ENCODE measurements at regions not wholly inside any gene's neighbourhood (a gene's known extent, or its start where the extent isn't known, plus 50 kb on each side); places are given as distances from the start of the nearest gene placed in this dataset.

DNA sequence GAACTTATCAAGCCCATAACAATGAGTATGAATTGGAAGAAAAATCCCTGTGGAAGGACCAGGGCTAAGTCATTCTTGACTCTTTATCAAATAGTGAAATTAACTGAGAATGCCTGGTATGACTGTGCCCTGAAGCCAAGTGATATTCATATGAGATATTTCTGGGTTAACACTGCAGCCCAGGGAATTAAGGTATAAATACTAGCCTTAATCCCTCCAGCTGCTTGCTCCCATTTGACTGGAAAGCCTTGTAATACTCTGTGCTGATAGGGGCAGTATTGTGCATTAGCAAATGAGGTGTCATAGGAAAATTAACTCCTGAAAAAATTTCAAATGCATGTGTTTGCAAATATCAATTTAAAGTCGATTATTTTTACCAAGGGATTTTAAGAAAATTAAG, 568.8 kb downstream of the LMO4 start:
- DNase-seq (ENCODE audit: low spot score) = no peak
- TF ChIP-seq, protein P1, sequence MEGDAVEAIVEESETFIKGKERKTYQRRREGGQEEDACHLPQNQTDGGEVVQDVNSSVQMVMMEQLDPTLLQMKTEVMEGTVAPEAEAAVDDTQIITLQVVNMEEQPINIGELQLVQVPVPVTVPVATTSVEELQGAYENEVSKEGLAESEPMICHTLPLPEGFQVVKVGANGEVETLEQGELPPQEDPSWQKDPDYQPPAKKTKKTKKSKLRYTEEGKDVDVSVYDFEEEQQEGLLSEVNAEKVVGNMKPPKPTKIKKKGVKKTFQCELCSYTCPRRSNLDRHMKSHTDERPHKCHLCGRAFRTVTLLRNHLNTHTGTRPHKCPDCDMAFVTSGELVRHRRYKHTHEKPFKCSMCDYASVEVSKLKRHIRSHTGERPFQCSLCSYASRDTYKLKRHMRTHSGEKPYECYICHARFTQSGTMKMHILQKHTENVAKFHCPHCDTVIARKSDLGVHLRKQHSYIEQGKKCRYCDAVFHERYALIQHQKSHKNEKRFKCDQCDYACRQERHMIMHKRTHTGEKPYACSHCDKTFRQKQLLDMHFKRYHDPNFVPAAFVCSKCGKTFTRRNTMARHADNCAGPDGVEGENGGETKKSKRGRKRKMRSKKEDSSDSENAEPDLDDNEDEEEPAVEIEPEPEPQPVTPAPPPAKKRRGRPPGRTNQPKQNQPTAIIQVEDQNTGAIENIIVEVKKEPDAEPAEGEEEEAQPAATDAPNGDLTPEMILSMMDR (IDR thresholded peaks at IDR 0.05; ENCODE audit: borderline replicate concordance, control extremely low read depth, extremely low read depth, insufficient read depth, missing control alignments) = no peak
- in situ Hi-C loops (cut with MboI; ENCODE audit: low sequenced_read_pairs, unreplicated experiment) = no loop called here

DNA sequence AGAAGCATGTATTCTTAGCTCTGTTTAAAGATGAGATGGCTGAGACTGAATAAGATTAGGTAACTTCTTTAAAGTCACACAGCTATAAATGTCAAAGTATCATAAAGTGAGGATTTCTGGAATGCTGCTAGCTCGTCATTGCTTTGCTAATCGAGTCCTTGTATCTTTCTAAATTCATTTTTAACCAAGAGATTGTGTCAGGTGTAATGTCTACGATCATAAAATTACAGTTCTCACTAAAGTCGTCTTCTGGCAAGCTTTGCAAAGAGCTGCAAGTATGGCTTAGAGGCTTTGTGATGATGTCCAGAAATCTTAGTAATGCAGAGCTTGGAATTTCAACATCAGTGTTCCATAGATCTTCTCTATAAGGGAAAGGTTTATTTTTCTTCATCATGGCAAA, 569.8 kb downstream of the LMO4 start:
- in situ Hi-C loops (cut with MboI; ENCODE audit: low sequenced_read_pairs, unreplicated experiment) = no loop called here
- TF ChIP-seq, protein P1 (IDR thresholded peaks at IDR 0.05; ENCODE audit: borderline replicate concordance, control extremely low read depth, extremely low read depth, insufficient read depth, missing control alignments) = no peak
- no peak for DNase-seq (ENCODE audit: low spot score)

DNA sequence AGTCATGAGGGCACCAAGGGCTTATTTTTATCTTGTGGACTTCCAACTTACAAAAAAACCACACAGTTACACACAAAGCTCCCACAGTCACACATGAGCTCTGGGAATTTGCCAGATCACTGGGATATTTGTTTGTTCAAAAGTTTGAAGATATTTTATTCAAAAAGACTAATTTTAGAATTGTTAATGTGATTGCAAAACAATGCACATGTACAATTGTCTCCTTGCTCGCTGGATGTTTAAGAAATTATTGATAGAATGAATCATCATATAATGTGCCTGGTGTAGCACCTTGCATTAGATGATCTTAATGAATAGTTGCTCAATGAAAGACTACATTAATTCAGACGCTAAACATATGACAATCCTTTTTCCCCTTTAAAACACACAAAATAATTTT, 570.3 kb downstream of the LMO4 start:
- in situ Hi-C loops (cut with MboI; ENCODE audit: low sequenced_read_pairs, unreplicated experiment) = no loop called here
- TF ChIP-seq, protein P1 (IDR thresholded peaks at IDR 0.05; ENCODE audit: borderline replicate concordance, control extremely low read depth, extremely low read depth, insufficient read depth, missing control alignments) = no peak
- no peak for DNase-seq (ENCODE audit: low spot score)

DNA sequence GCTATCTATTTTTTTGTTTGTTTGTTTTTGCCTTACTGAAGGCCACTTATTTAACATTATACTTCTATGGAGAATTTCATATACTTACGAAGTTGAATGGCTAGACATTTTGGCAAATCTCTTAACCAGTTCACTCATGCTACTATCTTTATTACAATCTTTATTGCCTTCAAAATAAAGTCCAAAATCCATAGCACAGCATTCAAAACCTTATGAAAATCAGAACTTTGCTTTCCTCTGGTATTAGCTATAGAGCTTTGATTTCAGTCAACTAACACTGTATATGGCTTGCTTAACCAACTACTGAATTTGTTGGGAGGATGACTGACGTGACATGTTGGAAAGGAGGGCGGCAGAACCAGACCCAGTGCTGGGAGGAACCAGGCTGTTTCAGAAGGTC, 571.1 kb downstream of the LMO4 start:
- DNase-seq (ENCODE audit: low spot score) = no peak
- TF ChIP-seq, protein P1 (IDR thresholded peaks at IDR 0.05; ENCODE audit: borderline replicate concordance, control extremely low read depth, extremely low read depth, insufficient read depth, missing control alignments) = no peak
- in situ Hi-C loops (cut with MboI; ENCODE audit: low sequenced_read_pairs, unreplicated experiment) = no loop called here

DNA sequence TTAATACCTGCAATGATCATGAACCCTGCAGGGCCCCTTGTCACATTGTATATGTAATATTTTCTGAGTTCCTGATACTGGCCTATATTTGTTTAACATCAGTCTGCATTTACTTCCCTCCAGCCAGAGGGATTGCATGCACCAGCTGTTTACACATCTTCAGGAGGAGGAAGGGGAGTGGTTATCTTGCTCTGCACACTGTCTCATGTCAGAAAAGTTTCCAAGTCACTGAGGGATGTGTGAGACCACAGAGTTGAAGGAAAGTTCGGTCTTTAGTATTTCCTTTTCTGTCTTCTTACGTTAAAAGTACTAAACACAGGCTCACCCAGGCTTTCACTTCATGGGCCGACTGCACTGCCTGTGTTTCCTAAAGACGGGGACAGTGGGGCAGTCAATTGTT, 574.1 kb downstream of the LMO4 start:
- TF ChIP-seq, protein P1 (IDR thresholded peaks at IDR 0.05; ENCODE audit: borderline replicate concordance, control extremely low read depth, extremely low read depth, insufficient read depth, missing control alignments) = no peak
- DNase-seq (ENCODE audit: low spot score) = no peak
- in situ Hi-C loops (cut with MboI; ENCODE audit: low sequenced_read_pairs, unreplicated experiment) = no loop called here

DNA sequence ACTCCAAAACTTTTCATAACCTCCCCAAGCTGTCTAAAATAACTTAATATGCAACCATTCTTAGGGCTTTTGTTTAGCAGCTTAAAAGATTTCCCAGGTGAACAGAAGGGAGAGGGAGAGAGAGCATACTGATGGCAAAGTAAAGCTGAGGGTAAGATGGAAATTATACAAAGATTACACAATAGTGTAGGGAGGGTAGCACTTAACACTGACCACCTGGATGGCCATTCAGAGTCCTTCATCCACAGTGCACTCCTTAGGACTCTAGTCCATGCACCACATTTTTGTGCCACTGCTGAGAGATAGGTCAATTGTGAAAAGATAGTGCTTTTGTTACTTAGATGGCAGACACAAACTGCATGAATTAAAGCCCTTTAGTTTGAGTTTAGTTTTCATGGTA, 574.6 kb downstream of the LMO4 start:
- in situ Hi-C loops (cut with MboI; ENCODE audit: low sequenced_read_pairs, unreplicated experiment) = no loop called here
- DNase-seq (ENCODE audit: low spot score) = no peak
- TF ChIP-seq, protein P1 (IDR thresholded peaks at IDR 0.05; ENCODE audit: borderline replicate concordance, control extremely low read depth, extremely low read depth, insufficient read depth, missing control alignments) = no peak

DNA sequence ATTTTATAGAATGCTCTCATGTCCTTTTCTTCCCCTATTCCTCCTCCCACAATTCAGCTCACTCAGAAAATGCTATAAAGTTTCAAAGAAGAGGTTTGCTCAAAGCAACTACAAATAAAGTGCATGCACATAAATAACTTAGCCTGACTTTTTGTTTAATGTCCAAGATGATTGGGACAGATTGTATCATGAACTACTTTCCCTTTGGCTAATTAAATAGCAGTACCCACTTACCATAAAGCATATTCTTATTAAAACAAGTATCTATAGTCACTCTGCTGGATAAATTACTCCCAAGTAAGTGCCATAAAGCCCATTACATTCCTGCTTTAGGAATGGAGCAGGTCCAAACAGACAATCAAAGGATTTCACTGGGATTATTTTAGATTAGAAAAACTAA, 576.0 kb downstream of the LMO4 start:
- no peak for DNase-seq (ENCODE audit: low spot score)
- in situ Hi-C loops (cut with MboI; ENCODE audit: low sequenced_read_pairs, unreplicated experiment) = no loop called here
- TF ChIP-seq, protein P1 (IDR thresholded peaks at IDR 0.05; ENCODE audit: borderline replicate concordance, control extremely low read depth, extremely low read depth, insufficient read depth, missing control alignments) = no peak
